Heart left ventricle (tissue), 16 donors: ENCODE measurements at regions not wholly inside any gene's neighbourhood (a gene's known extent, or its start where the extent isn't known, plus 50 kb on each side); places are given as distances from the start of the nearest gene placed in this dataset.

Experiments used
- ATAC-seq, 4 donors: fragments of 200-7000 bp; cut with Tn5 transposase; one replicate each; pipeline ENCODE4 v1.9.1; 2020 to 2022; ENCODE audit warnings: moderate library complexity in 4 of 4, mild to moderate bottlenecking in 3 of 4, moderate number of reproducible peaks in 1 of 4
- DNase-seq, 5 donors: peaks; one replicate each; pipeline ENCODE4 v3.0.0-alpha.2; 2020
- H3K27ac ChIP-seq, 12 donors: fragments of 200-600 bp; sonication (generic) in 4 of 12; one replicate each; pipeline versions ENCODE4 v1.5.0 to v1.8.0; 2016 to 2022; ENCODE audit warnings: mild to moderate bottlenecking in 2 of 12
- H3K27me3 ChIP-seq, 9 donors: fragments of 200-600 bp; sonication (generic) in 2 of 9; one replicate each; pipeline versions ENCODE4 v1.5.1 to v1.8.0; 2016 to 2022; ENCODE audit warnings: mild to moderate bottlenecking in 3 of 9
- H3K36me3 ChIP-seq, 9 donors: fragments of 200-600 bp; sonication (generic) in 2 of 9; one replicate each; pipeline versions ENCODE4 v1.5.0 to v1.8.0; 2018 to 2022; ENCODE audit warnings: mild to moderate bottlenecking in 2 of 9
- H3K4me1 ChIP-seq, 12 donors: fragments of 200-600 bp; sonication (generic) in 4 of 12; one replicate each; pipeline versions ENCODE4 v1.5.0 to v1.8.0; 2016 to 2022; ENCODE audit warnings: mild to moderate bottlenecking in 3 of 12
- H3K4me3 ChIP-seq, 12 donors: fragments of 200-600 bp; sonication (generic) in 4 of 12; one replicate each; pipeline versions ENCODE4 v1.5.0 to v1.8.0; 2017 to 2022; ENCODE audit warnings: mild to moderate bottlenecking in 9 of 12, moderate library complexity in 4 of 12
- H3K9me3 ChIP-seq, 12 donors: fragments of 200-600 bp; sonication (generic) in 4 of 12; one replicate each; pipeline versions ENCODE4 v1.5.0 to v1.8.0; 2016 to 2022; ENCODE audit warnings: mild to moderate bottlenecking in 1 of 12
- POLR2A ChIP-seq, 2 donors: fragments of 450-650 bp; IDR thresholded peaks; one replicate each; pipeline ENCODE4 v1.6.1; 2017; ENCODE audit warnings: antibody characterized with exemption in 2 of 2, mild to moderate bottlenecking in 2 of 2, moderate library complexity in 2 of 2
- WGBS, 4 donors: extraction: QIAGEN DNeasy Blood & Tissue Kit in 2 of 4; methylation state at CpG; one replicate each; pipeline versions ENCODE4 v1.1.5 to v1.1.7; 2013 to 2018; 5-methylcytosine and 5-hydroxymethylcytosine counted together
- intact Hi-C, 10 donors: fragments of 100-400 bp; cut with DNase I; formaldehyde crosslinking; loops; one replicate each; pipeline versions ENCODE4 v1.11.1 to v1.14.2; 2022
- TF ChIP-seq, protein P1 (sequence below), 12 donors: fragments of 200-600 bp; sonication (generic) in 4 of 12; IDR thresholded peaks; one replicate each; pipeline versions ENCODE4 v1.5.0 to v1.8.0; 2018 to 2022; ENCODE audit warnings: antibody characterized with exemption in 12 of 12, mild to moderate bottlenecking in 5 of 12
- donor health status: ischemic (EF 13 %, LVEDD 7.1; RV severe dilation, severe dysfunction).
- donor health status: healthy with polysubstance abuse.
- donor health status: DM: no; HTN: yes; CAD: no.
- donor health status: DM: no; HTN: no; CAD: no.
- donor health status: ischemic (EF 25% LVEDD 6.9; RV normal size, moderate dysfunction).
- donor health status: ischemic (EF 25% LVEDD 5.7; RV mildly dilated, moderate dysfunction).
- donor health status: healthy.
- donor health status: DM: yes; HTN: yes; CAD: no.
- donor health status: ischemic (EF 35%, LVEDD 5.7; RV mildly dilated, moderate dysfunction).
- donor health status: nonischemic (EF 11% LVEDD 7.7; RV severe dilation, severe dysfunction).
- donor health status: DM: yes; HTN: yes; CAD: no.
- donor health status: PGD.
- donor health status: ischemic (EF 29% LVEDD 5.4; RV normal size, mild dysfunction).
- donor health status: nonischemic (EF 23%, LVEDD 6.1; RV moderate dilation, normal function).

DNA sequence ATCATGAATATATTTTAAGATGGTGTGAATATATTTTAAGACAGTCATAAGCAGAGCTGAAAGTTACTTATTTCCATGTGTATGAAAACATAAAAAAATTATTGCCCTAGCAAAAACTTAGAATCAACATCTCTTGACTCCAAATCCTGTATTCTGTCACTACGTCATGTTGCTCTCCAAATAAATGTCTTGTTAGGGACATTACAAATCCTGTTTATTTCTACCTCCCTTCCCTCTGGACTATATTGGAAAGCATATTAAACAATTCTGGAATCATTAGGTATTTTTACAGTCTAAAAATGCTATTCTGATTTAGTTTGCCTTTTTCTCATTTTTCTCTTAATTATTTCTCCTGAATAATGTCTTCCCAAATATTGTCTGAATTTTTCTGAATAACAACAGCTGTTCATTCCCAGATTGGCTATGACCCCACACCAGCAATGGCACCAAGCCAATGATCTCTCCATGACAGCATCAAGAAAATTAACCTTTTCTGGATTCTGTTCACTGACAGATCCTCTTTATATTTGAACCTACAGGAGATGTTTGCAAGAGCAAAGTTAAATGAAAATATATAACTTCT is 523.1 kb downstream of the IQCM start:
- Histone ChIP-seq H3K27ac (peak overlapping the region in 5 of 12 donors; percentile 16 to 56 (median 21)), H3K4me3 (no peak overlapping the region), H3K4me1 (peaks cover 0 to 21% (median 2%) of the 10 kb centered on the region in 12 donors), H3K9me3 (peaks cover 0 to 21% (median 4%) of the 10 kb centered on the region in 12 donors), H3K27me3 (no peaks in the 10 kb centered on the region), H3K36me3 (no peaks in the 10 kb centered on the region)
- DNase-seq (peak in 4 of 5 donors; percentile 27 to 58 (median 46)), ATAC-seq (peak in 1 of 4 donors; percentile 48)
- 54 to 65% (median 59%) methylated on average over 1 of the region's 1 CpG for WGBS, 4 donors
- intact Hi-C loops: no loop called here
- TF ChIP-seq, protein P1, sequence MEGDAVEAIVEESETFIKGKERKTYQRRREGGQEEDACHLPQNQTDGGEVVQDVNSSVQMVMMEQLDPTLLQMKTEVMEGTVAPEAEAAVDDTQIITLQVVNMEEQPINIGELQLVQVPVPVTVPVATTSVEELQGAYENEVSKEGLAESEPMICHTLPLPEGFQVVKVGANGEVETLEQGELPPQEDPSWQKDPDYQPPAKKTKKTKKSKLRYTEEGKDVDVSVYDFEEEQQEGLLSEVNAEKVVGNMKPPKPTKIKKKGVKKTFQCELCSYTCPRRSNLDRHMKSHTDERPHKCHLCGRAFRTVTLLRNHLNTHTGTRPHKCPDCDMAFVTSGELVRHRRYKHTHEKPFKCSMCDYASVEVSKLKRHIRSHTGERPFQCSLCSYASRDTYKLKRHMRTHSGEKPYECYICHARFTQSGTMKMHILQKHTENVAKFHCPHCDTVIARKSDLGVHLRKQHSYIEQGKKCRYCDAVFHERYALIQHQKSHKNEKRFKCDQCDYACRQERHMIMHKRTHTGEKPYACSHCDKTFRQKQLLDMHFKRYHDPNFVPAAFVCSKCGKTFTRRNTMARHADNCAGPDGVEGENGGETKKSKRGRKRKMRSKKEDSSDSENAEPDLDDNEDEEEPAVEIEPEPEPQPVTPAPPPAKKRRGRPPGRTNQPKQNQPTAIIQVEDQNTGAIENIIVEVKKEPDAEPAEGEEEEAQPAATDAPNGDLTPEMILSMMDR (IDR thresholded peaks at IDR 0.05): no peak
- TF ChIP-seq POLR2A (IDR thresholded peaks at IDR 0.05): no peak

DNA sequence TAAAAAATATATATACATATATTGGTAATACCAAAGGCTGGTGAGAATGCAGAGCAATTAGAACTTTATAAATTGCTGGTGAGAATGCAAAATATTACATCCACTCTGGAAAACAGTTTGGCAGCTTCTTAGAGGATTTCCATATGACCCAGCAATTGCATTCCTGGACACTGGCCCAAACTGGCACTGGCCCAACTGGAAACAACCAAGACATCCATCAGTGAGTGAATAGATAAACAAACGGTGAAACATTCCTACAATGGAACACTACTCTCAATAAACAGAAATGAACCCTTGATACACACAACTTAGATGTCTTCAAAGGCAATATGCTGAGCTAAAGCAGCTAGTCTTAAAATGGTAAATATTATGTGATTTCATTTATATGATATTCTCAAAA is 524.2 kb downstream of the IQCM start:
- Histone ChIP-seq H3K27me3 (no peaks in the 10 kb centered on the region), H3K4me1 (peaks cover 0 to 21% (median 2%) of the 10 kb centered on the region in 12 donors), H3K27ac (no peak overlapping the region), H3K9me3 (peaks cover 0 to 23% (median 4%) of the 10 kb centered on the region in 12 donors), H3K36me3 (no peaks in the 10 kb centered on the region), H3K4me3 (no peak overlapping the region)
- peak; percentile 31 to 74 (median 32) for DNase-seq
- WGBS, 4 donors: 0 to 5% (median 3%) methylated on average over 1 of the region's 1 CpG
- peak in 2 of 4 donors; percentile 31 to 58 for ATAC-seq
- intact Hi-C loops: no loop called here
- TF ChIP-seq POLR2A (IDR thresholded peaks at IDR 0.05): no peak
- TF ChIP-seq, protein P1 (IDR thresholded peaks at IDR 0.05): no peak

DNA sequence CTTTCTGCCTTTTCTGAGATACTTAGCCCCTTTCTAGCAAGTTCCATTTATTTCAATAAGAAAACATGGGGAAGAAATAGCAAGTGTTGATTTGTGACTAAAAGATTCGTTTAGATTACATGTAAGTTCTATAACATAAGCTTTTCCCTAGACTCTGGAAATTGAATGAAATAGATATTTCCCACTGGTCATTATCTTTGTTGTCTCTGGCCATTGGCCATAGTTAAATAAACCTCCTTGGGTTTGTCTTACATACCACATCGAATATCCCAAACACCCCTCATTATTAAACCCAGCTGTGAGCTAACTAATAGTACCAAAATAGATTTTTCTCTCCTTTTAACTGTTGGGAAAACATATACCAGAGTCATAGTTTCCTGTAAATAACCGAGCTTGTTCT is 534.8 kb downstream of the IQCM start:
- DNase-seq (no peak), ATAC-seq (no peak)
- TF ChIP-seq, protein P1 (IDR thresholded peaks at IDR 0.05): no peak
- TF ChIP-seq POLR2A (IDR thresholded peaks at IDR 0.05): no peak
- Histone ChIP-seq H3K9me3 (peaks cover 0 to 4% (median 0%) of the 10 kb centered on the region in 12 donors), H3K4me1 (peaks cover 0 to 12% (median 0%) of the 10 kb centered on the region in 12 donors), H3K36me3 (no peaks in the 10 kb centered on the region), H3K4me3 (no peak overlapping the region), H3K27ac (peak overlapping the region in 1 of 12 donors; percentile 1), H3K27me3 (no peaks in the 10 kb centered on the region)
- intact Hi-C loops: no loop called here
- 46 to 56% (median 52%) methylated on average over 3 of the region's 3 CpGs for WGBS, 4 donors

DNA sequence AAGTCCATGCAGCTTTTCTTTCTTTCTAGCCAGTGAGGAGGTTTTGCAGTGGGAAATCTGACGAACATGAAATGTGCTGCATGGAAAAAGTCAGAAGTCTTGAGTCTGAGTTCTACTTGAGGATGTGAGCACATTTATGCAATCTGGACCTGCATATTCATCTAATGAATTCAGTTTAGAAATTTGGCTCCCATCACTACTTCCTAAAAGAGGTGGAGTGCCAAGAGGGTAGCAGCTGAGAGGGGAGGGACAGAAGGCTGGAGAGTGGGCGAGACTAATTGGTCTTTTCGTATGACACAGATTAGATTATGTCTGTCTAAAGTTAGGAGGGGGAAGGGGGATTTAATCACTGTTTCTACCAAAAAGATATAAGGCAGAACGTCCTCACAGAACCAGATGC is 535.9 kb downstream of the IQCM start:
- WGBS, 4 donors: 25 to 34% (median 30%) methylated on average over 4 of the region's 4 CpGs
- Histone ChIP-seq H3K36me3 (no peaks in the 10 kb centered on the region), H3K4me3 (peak overlapping the region in 1 of 12 donors; percentile 5), H3K9me3 (peaks cover 0 to 14% (median 6%) of the 10 kb centered on the region in 12 donors), H3K27ac (peak overlapping the region in 4 of 12 donors; percentile 4 to 53 (median 46)), H3K4me1 (peaks cover 0 to 12% (median 0%) of the 10 kb centered on the region in 12 donors), H3K27me3 (no peaks in the 10 kb centered on the region)
- ATAC-seq (peak in 3 of 4 donors; percentile 46 to 90 (median 78)), DNase-seq (peak in 3 of 5 donors; percentile 22 to 29 (median 24))
- TF ChIP-seq, protein P1 (IDR thresholded peaks at IDR 0.05): no peak
- TF ChIP-seq POLR2A (IDR thresholded peaks at IDR 0.05): no peak
- intact Hi-C loops: no loop called here
